Kidney (tissue), 13 donors: ENCODE measurements at regions not wholly inside any gene's neighbourhood (a gene's known extent, or its start where the extent isn't known, plus 50 kb on each side); places are given as distances from the start of the nearest gene placed in this dataset.

Experiments used
- DNase-seq, 5 donors: peaks; one replicate each; pipeline ENCODE4 v3.0.0-alpha.2; 2013 to 2020
- FAIRE-seq: peaks from 2 replicates; lab custom pipeline; 2012; peaks lifted over from hg19 to GRCh38; lab: Jason Lieb, UNC
- H3K27ac ChIP-seq, 2 donors: one replicate each; pipeline ENCODE4 v1.7.0; 2013; ENCODE audit warnings: low read depth in 2 of 2, low read length in 2 of 2, inconsistent platforms in 1 of 2
- H3K27me3 ChIP-seq: one replicate; pipeline ENCODE4 v1.7.1; 2013; ENCODE audit warnings: low read length, inconsistent platforms; ENCODE audit not compliant: control insufficient read depth, insufficient read depth
- H3K36me3 ChIP-seq, 3 donors: one replicate each; pipeline versions ENCODE4 v1.7.0 to v1.7.1; 2013; ENCODE audit warnings: low read length in 3 of 3, control low read depth in 1 of 3, inconsistent platforms in 1 of 3; ENCODE audit not compliant: insufficient read depth in 3 of 3, control insufficient read depth in 2 of 3
- H3K4me1 ChIP-seq, 3 donors: one replicate each; pipeline versions ENCODE4 v1.7.0 to v1.7.1; 2013; ENCODE audit warnings: low read length in 3 of 3, inconsistent platforms in 1 of 3, low read depth in 1 of 3; ENCODE audit not compliant: control insufficient read depth in 2 of 3, insufficient read depth in 2 of 3
- H3K4me3 ChIP-seq, 3 donors: one replicate each; pipeline versions ENCODE4 v1.7.0 to v1.8.1; 2013; ENCODE audit warnings: low read length in 3 of 3, control low read depth in 1 of 3, inconsistent platforms in 1 of 3
- H3K9ac ChIP-seq, 3 donors: one replicate each; pipeline versions ENCODE4 v1.7.0 to v1.7.1; 2013; ENCODE audit warnings: low read length in 3 of 3, control low read depth in 1 of 3, inconsistent platforms in 1 of 3
- H3K9me3 ChIP-seq, 3 donors: one replicate each; pipeline versions ENCODE4 v1.7.0 to v1.7.1; 2013; ENCODE audit warnings: low read length in 3 of 3, control low read depth in 1 of 3, inconsistent platforms in 1 of 3; ENCODE audit not compliant: control insufficient read depth in 2 of 3, insufficient read depth in 1 of 3
- intact Hi-C: fragments of 100-400 bp; cut with DNase I; formaldehyde crosslinking; loops from one replicate; pipeline ENCODE4 v1.11.1; 2022
- TF ChIP-seq, protein P1 (sequence below): IDR thresholded peaks from 3 replicates; pipeline ENCODE4 v1.5.1; 2012; ENCODE audit warnings: mild to moderate bottlenecking, moderate library complexity, borderline replicate concordance; ENCODE audit not compliant: insufficient read depth; ENCODE audit errors: extremely low read depth
- donor health status: control.
- donor health status: control.
- donor health status: control.
- donor health status: control.
- donor health status: control.
- donor health status: DM: yes; HTN: yes; CAD: no.
- donor health status: Normal renal cell carcinoma (clear cell type).

DNA sequence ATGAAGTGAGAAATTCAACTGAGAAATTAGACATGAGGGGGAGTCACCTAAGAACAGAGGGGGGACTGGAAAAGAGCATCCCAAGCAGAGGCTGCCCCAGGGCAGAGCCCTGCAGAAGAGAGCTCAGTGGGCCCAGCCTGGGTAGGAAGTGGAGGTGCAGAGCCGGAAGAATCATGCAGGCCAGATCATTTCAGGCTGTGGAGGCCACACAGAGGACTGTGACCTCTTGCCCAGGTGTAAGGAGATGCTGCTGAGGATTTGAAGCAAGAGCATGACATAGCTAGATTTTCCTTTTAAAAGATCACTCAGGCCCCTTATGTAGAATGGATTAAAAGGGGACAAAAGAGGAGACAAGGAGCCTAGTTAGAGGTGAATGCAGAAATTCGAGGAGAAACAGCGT, 63.9 kb upstream of the SPATA13 start:
- DNase-seq = no peak
- Histone ChIP-seq H3K4me3 (no peak overlapping the region), H3K27ac (no peak overlapping the region), H3K4me1 (no peaks in the 10 kb centered on the region), H3K9me3 (no peaks in the 10 kb centered on the region), H3K27me3 (no peaks in the 10 kb centered on the region), H3K36me3 (no peaks in the 10 kb centered on the region), H3K9ac (no peak overlapping the region)
- TF ChIP-seq, protein P1, sequence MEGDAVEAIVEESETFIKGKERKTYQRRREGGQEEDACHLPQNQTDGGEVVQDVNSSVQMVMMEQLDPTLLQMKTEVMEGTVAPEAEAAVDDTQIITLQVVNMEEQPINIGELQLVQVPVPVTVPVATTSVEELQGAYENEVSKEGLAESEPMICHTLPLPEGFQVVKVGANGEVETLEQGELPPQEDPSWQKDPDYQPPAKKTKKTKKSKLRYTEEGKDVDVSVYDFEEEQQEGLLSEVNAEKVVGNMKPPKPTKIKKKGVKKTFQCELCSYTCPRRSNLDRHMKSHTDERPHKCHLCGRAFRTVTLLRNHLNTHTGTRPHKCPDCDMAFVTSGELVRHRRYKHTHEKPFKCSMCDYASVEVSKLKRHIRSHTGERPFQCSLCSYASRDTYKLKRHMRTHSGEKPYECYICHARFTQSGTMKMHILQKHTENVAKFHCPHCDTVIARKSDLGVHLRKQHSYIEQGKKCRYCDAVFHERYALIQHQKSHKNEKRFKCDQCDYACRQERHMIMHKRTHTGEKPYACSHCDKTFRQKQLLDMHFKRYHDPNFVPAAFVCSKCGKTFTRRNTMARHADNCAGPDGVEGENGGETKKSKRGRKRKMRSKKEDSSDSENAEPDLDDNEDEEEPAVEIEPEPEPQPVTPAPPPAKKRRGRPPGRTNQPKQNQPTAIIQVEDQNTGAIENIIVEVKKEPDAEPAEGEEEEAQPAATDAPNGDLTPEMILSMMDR = no peak
- FAIRE-seq = no peak
- intact Hi-C loops = no loop called here

DNA sequence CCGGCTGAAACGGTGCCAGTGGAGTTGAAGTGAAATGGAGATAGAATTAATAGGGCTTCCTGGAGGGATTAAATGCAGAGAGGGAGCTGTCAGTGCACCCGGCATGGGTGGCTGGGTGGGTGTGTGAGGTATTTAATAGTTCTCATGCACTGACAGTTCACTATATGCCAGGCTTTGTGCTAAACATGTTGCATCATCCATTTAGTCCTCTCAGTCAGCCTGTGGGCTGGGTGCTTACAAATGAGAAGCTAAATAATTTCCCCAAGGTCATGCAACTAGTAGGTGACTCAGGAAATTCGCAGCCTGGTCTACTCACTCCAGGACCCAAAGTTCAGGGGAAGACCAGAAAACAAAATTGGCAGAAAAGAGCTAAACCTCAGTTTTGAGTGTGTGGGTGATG, 63.5 kb upstream of the SPATA13 start:
- no peak overlapping the region for H3K4me3 ChIP-seq
- FAIRE-seq = no peak
- intact Hi-C loops = no loop called here
- TF ChIP-seq, protein P1 = no peak
- H3K27ac ChIP-seq = no peak overlapping the region
- H3K9me3 ChIP-seq = no peaks in the 10 kb centered on the region
- no peak for DNase-seq
- no peaks in the 10 kb centered on the region for H3K36me3 ChIP-seq
- H3K27me3 ChIP-seq = no peaks in the 10 kb centered on the region
- H3K4me1 ChIP-seq = no peaks in the 10 kb centered on the region
- no peak overlapping the region for H3K9ac ChIP-seq

DNA sequence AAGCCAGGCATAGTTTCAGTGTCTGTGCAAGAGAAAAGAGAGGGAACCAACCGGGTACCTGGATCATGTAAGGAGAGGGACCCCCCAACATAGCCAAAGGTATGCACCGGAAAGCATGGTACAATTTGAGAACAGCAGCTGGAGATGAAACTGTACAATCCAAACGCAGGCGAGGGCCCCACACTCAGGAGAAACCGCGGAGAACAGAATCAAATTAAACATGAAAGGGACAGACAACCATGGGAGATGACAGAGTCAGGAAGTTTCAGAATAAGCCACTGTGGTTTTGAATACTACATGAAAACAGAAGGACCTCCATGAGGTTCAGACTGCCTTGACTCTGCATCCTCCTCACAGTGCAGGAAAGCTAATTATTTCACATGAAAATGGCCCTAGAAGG, 62.9 kb upstream of the SPATA13 start:
- Histone ChIP-seq H3K9me3 (no peaks in the 10 kb centered on the region), H3K9ac (no peak overlapping the region), H3K4me1 (no peaks in the 10 kb centered on the region), H3K27ac (no peak overlapping the region), H3K27me3 (no peaks in the 10 kb centered on the region), H3K36me3 (no peaks in the 10 kb centered on the region), H3K4me3 (no peak overlapping the region)
- no peak for FAIRE-seq
- TF ChIP-seq, protein P1 = no peak
- intact Hi-C loops = no loop called here
- DNase-seq = no peak

DNA sequence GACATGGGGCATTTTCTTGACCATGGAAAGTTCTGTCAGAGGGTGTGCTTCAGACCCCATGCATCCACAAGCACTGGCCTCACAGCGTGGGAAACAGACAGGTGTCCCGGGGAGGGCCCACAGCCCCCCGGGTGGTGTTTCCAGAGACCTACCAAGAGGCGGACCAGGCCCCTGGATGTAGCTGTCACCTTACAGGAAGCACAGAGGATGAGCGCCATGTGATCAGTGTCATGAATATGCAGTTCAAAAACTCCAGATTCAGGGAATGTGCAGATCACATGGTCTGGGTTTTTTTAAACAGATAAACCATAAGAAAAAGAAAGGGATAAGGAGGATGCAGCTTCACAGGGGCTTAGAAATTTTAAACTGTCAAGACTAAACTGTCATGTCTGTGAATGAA, 61.0 kb upstream of the SPATA13 start:
- H3K27ac ChIP-seq = no peak overlapping the region
- TF ChIP-seq, protein P1 = no peak
- H3K4me1 ChIP-seq = no peaks in the 10 kb centered on the region
- H3K4me3 ChIP-seq = no peak overlapping the region
- DNase-seq (no peak), FAIRE-seq (no peak)
- intact Hi-C loops = no loop called here
- no peaks in the 10 kb centered on the region for H3K36me3 ChIP-seq
- no peaks in the 10 kb centered on the region for H3K27me3 ChIP-seq
- H3K9ac ChIP-seq = no peak overlapping the region
- no peaks in the 10 kb centered on the region for H3K9me3 ChIP-seq
